HFFc6 (cell line): ENCODE measurements at regions not wholly inside any gene's neighbourhood (a gene's known extent, or its start where the extent isn't known, plus 50 kb on each side); places are given as distances from the start of the nearest gene placed in this dataset.
"Not testable (repeated sequence)": the region's sequence is repeated elsewhere in the genome, so short reads cannot be mapped to it uniquely, and the experiment has no call there.

Experiments
- DNase-seq: peaks from one replicate; pipeline ENCODE4 v3.0.0-alpha.2; 2018
- H3K27ac Mint-ChIP-seq: 2 replicates; pipeline ENCODE4 v1.8.0; 2020; ENCODE audit warnings: mild to moderate bottlenecking, mixed read lengths
- H3K27me3 Mint-ChIP-seq: 2 replicates; pipeline ENCODE4 v1.8.0; 2021; ENCODE audit warnings: mild to moderate bottlenecking, moderate library complexity, mixed read lengths; ENCODE audit not compliant: insufficient read depth
- H3K36me3 Mint-ChIP-seq: 2 replicates; pipeline ENCODE4 v1.8.0; 2021; ENCODE audit warnings: low read depth, mixed read lengths
- H3K4me1 Mint-ChIP-seq: 2 replicates; pipeline ENCODE4 v1.8.0; 2020; ENCODE audit warnings: low read depth, mixed read lengths
- H3K4me3 Mint-ChIP-seq: 2 replicates; pipeline ENCODE4 v1.8.0; 2020; ENCODE audit warnings: mild to moderate bottlenecking, moderate library complexity, mixed read lengths
- H3K9me3 Mint-ChIP-seq: 2 replicates; pipeline ENCODE4 v1.8.0; 2020; ENCODE audit warnings: mild to moderate bottlenecking, mixed read lengths
- TF ChIP-seq, protein P1 (sequence below): fragments of 200-600 bp; sonication (generic); IDR thresholded peaks from 2 replicates; pipeline ENCODE4 v1.5.0; 2021; ENCODE audit warnings: antibody characterized with exemption, mild to moderate bottlenecking

DNA sequence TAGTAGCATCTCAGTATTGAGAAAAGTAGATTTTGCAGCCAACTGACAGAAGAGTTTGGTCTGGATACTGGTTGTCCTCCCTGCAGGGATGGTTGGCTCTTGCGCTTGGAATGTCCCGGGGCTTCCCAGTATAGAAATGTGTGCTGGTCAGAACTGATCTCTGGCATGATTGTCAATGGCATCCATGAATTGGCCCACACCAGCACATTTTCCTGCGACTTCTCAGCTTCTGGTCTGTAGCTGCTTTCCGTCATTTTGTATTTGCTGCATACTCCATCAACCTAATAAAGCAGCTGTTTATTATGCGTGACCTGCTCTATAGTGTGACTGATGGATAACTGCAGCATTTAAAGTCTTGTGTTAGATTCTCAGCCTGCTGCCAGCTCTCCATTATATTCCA is 203.7 kb downstream of the S1PR1 start:
- peaks cover 13% of the 10 kb centered on the region for H3K27me3 Mint-ChIP-seq
- H3K36me3 Mint-ChIP-seq: no peaks in the 10 kb centered on the region
- no peak overlapping the region for H3K27ac Mint-ChIP-seq
- H3K4me1 Mint-ChIP-seq: no peaks in the 10 kb centered on the region
- H3K9me3 Mint-ChIP-seq: no peaks in the 10 kb centered on the region
- DNase-seq: no peak
- TF ChIP-seq, protein P1, sequence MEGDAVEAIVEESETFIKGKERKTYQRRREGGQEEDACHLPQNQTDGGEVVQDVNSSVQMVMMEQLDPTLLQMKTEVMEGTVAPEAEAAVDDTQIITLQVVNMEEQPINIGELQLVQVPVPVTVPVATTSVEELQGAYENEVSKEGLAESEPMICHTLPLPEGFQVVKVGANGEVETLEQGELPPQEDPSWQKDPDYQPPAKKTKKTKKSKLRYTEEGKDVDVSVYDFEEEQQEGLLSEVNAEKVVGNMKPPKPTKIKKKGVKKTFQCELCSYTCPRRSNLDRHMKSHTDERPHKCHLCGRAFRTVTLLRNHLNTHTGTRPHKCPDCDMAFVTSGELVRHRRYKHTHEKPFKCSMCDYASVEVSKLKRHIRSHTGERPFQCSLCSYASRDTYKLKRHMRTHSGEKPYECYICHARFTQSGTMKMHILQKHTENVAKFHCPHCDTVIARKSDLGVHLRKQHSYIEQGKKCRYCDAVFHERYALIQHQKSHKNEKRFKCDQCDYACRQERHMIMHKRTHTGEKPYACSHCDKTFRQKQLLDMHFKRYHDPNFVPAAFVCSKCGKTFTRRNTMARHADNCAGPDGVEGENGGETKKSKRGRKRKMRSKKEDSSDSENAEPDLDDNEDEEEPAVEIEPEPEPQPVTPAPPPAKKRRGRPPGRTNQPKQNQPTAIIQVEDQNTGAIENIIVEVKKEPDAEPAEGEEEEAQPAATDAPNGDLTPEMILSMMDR: no peak
- H3K4me3 Mint-ChIP-seq: no peak overlapping the region

DNA sequence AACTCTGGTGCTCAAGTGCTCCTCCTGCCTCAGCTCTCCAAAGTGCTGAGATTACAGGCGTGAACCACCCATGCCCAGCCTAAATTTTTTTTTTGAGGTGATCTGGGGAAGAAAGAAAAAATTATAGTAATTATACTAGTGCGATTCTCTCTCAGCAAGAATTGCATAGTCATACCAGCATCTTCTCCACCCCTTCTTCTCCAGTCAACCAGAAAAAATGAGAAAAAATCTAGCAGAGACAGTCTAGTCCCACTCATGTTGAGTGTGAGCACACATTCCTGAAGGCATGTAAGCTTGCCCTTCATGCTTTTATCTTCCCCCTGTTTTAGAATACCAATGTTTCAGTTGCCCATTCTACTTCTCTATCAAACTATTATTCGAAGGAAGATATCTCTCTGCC is 207.6 kb downstream of the S1PR1 start:
- Mint-ChIP-seq H3K4me1 (no peaks in the 10 kb centered on the region), H3K4me3 (no peak overlapping the region), H3K27me3 (peaks cover 11% of the 10 kb centered on the region), H3K27ac (no peak overlapping the region), H3K36me3 (no peaks in the 10 kb centered on the region), H3K9me3 (no peaks in the 10 kb centered on the region)
- DNase-seq: no peak
- TF ChIP-seq, protein P1: no peak

DNA sequence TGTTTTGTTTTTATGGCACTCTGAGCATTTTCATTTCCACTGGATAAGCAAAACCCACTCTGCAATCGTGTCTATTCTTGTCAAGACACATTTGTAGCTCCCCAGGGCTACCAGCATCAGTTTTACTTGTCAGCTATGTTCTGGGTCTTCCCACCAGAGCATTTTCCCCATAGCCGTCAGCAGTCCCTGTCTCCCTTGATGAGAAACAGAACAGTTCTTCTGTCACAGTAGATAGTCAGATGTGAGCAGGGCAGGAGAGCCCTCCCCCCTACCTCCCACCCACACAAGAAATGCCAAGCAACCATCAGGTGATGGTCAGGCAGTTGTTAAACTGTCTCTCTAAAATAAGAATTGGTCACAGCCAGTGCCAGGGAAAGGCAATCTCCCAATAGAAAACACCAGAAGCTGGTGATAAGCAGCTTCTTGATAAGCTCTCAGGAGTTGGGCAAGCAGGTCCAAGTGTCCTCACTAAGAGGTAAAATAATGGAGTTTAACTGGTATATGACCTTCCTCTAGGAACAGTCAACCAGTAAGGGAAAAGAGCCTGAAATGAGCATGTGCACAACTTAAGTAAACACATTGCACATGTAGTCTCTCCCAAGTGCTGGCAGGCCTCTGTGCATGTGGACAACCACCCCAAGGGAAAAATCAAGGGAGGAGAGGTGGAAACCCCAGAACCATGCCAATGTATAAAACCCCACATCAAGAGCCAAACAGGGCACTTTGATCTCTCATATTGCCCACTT is 208.2 kb downstream of the S1PR1 start:
- Mint-ChIP-seq H3K27ac (no peak overlapping the region), H3K27me3 (peaks cover 8% of the 10 kb centered on the region), H3K9me3 (no peaks in the 10 kb centered on the region), H3K4me3 (no peak overlapping the region), H3K4me1 (no peaks in the 10 kb centered on the region), H3K36me3 (no peaks in the 10 kb centered on the region)
- TF ChIP-seq, protein P1: no peak
- DNase-seq: no peak

DNA sequence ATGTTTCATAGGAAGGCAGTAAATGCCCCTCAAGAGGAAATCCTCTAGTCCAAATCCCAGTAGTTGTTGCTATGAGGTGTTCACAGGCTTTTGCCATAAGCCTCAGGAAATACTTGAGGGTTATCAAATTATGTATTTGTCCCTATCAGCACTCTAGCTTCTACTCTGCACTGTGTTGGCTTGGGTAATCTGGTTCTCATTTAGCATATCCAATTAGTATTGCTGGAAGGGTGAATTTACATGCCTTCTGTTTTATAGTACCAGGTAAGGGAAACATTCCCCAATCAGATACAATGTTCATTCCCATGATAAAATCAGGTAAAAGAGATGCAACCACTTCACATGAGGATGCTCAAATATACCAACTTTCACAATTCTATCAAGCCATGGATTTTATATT is 211.2 kb downstream of the S1PR1 start:
- Mint-ChIP-seq H3K4me1 (no peaks in the 10 kb centered on the region), H3K36me3 (no peaks in the 10 kb centered on the region), H3K9me3 (no peaks in the 10 kb centered on the region)

DNA sequence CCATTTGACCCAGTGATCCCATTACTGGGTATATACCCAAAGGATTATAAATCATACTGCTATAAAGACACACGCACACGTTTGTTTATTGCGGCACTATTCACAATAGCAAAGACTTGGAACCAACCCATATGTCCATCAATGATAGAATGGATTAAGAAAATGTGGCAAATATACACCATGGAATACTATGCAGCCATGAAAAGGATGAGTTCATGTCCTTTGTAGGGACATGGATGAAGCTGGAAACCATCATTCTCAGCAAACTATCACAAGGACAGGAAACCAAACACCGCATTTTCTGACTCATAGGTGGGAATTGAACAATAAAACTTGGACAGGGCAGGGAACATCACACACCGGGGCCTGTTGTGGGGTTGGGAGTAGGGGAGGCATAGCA is 213.9 kb downstream of the S1PR1 start:
- DNase-seq, H3K36me3 Mint-ChIP-seq, H3K27me3 Mint-ChIP-seq, H3K4me3 Mint-ChIP-seq, H3K4me1 Mint-ChIP-seq, H3K27ac Mint-ChIP-seq, H3K9me3 Mint-ChIP-seq: not testable (repeated sequence)

More for the DNA sequence above, 211.2 kb downstream of the S1PR1 start:
- no peak for DNase-seq
- TF ChIP-seq, protein P1: no peak
- Mint-ChIP-seq H3K27ac (no peak overlapping the region), H3K27me3 (peaks cover 1% of the 10 kb centered on the region; the same call in 1 of the 2 replicates), H3K4me3 (no peak overlapping the region)

DNA sequence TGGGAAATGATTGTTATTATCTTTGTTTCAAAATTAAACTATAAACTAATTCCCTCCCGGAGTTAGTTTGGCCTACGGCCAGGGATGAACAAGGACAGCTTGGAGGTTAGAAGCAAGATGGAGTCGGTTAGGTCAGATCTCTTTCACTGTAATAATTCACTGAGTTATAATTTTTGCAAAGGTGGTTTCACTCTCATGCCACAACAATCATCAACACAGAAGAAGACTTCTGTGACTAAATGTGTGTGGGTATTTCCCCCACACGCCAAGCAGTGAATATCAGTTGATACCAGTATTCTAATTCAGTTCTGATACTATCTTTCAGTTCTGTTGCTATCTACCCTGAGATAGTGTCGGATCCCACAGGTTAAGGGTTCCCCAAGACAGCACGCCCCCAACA is 215.1 kb downstream of the S1PR1 start:
- Mint-ChIP-seq H3K27me3 (peaks cover 7% of the 10 kb centered on the region), H3K36me3 (no peaks in the 10 kb centered on the region), H3K4me1 (no peaks in the 10 kb centered on the region), H3K4me3 (no peak overlapping the region), H3K27ac (no peak overlapping the region), H3K9me3 (no peaks in the 10 kb centered on the region)
- TF ChIP-seq, protein P1: no peak
- DNase-seq: no peak
